Stomach (tissue), 8 donors: ENCODE measurements at regions not wholly inside any gene's neighbourhood (a gene's known extent, or its start where the extent isn't known, plus 50 kb on each side); places are given as distances from the start of the nearest gene placed in this dataset.

Source experiments
- DNase-seq, 2 donors: peaks; one replicate each; pipeline versions ENCODE4 v3.0.0 to v3.0.0-alpha.2; 2013 to 2019
- H3K27ac ChIP-seq, 5 donors: fragments of 200-600 bp in 4 of 5; sonication (generic) in 4 of 5; one replicate each; pipeline ENCODE4 v1.5.1; 2013 to 2019; ENCODE audit warnings: mild to moderate bottlenecking in 1 of 5, moderate library complexity in 1 of 5
- H3K27me3 ChIP-seq, 3 donors: fragments of 200-600 bp; sonication (generic); one replicate each; pipeline ENCODE4 v1.5.1; 2017 to 2019; ENCODE audit warnings: mixed run types in 1 of 3
- H3K36me3 ChIP-seq, 4 donors: fragments of 200-600 bp; sonication (generic); 1 replicate in 3 of 4; 2 replicates in 1 of 4; pipeline ENCODE4 v1.5.1; 2016 to 2019
- H3K4me1 ChIP-seq, 4 donors: fragments of 200-600 bp; sonication (generic); one replicate each; pipeline ENCODE4 v1.5.1; 2016 to 2019
- H3K4me3 ChIP-seq, 4 donors: fragments of 200-600 bp; sonication (generic) in 3 of 4; one replicate each; pipeline ENCODE4 v1.5.1; 2016 to 2019; ENCODE audit warnings: mild to moderate bottlenecking in 1 of 4
- H3K9me3 ChIP-seq, 4 donors: fragments of 200-600 bp; sonication (generic); one replicate each; pipeline ENCODE4 v1.5.1; 2016 to 2019
- EP300 ChIP-seq: sonication (generic); formaldehyde crosslinking; IDR thresholded peaks from one replicate; pipeline ENCODE4 v1.6.1; 2017; ENCODE audit warnings: antibody characterized with exemption
- POLR2A ChIP-seq, 4 donors: fragments of 450-650 bp; IDR thresholded peaks; one replicate each; pipeline ENCODE4 v1.6.1; 2016; ENCODE audit warnings: antibody characterized with exemption in 4 of 4, control low read depth in 2 of 4, mild to moderate bottlenecking in 1 of 4, moderate library complexity in 1 of 4
- POLR2AphosphoS5 ChIP-seq, 3 donors: sonication (generic); formaldehyde crosslinking; IDR thresholded peaks; one replicate each; pipeline ENCODE4 v1.6.1; 2016; ENCODE audit warnings: antibody characterized with exemption in 3 of 3
- WGBS, 5 donors: extraction: QIAGEN DNeasy Blood & Tissue Kit in 3 of 5; methylation state at CpG; one replicate each; pipeline versions ENCODE4 v1.1.5 to v1.1.7; 2013 to 2018; 5-methylcytosine and 5-hydroxymethylcytosine counted together
- intact Hi-C: fragments of 100-400 bp; cut with DNase I; formaldehyde crosslinking; loops from one replicate; pipeline ENCODE4 v1.15.1; 2023; ENCODE audit warnings: low total_unique reads
- TF ChIP-seq, protein P1 (sequence below), 7 experiments: fragments of 450-650 bp in 4 of 7; fragments of 200-600 bp in 3 of 7; sonication (generic) in 3 of 7; IDR thresholded peaks; one replicate each; pipeline ENCODE4 v1.5.1; 2016 to 2019; ENCODE audit warnings: antibody characterized with exemption in 7 of 7, control low read depth in 2 of 7, mild to moderate bottlenecking in 1 of 7
- donor health status: healthy with polysubstance abuse.
- donor health status: Bipolar disorder and iron deficiency.
- donor health status: healthy.

- no peak for DNase-seq
- H3K4me1 ChIP-seq, result no peaks in the 10 kb centered on the region
- no peaks in the 10 kb centered on the region for H3K9me3 ChIP-seq
- no peak for TF ChIP-seq POLR2A (IDR thresholded peaks at IDR 0.05)
- TF ChIP-seq POLR2AphosphoS5 (IDR thresholded peaks at IDR 0.05), result no peak
- TF ChIP-seq EP300, result no peak
- TF ChIP-seq, protein P1, sequence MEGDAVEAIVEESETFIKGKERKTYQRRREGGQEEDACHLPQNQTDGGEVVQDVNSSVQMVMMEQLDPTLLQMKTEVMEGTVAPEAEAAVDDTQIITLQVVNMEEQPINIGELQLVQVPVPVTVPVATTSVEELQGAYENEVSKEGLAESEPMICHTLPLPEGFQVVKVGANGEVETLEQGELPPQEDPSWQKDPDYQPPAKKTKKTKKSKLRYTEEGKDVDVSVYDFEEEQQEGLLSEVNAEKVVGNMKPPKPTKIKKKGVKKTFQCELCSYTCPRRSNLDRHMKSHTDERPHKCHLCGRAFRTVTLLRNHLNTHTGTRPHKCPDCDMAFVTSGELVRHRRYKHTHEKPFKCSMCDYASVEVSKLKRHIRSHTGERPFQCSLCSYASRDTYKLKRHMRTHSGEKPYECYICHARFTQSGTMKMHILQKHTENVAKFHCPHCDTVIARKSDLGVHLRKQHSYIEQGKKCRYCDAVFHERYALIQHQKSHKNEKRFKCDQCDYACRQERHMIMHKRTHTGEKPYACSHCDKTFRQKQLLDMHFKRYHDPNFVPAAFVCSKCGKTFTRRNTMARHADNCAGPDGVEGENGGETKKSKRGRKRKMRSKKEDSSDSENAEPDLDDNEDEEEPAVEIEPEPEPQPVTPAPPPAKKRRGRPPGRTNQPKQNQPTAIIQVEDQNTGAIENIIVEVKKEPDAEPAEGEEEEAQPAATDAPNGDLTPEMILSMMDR (IDR thresholded peaks at IDR 0.05), result no peak
- no peak overlapping the region for H3K27ac ChIP-seq
- H3K36me3 ChIP-seq, result no peaks in the 10 kb centered on the region
- intact Hi-C loops, result no loop called here
- H3K4me3 ChIP-seq, result no peak overlapping the region
- no peaks in the 10 kb centered on the region for H3K27me3 ChIP-seq
Observed at GRCh38 chr13:33694546-33694945, 123.4 kb upstream of the RFC3 start.

DNA sequence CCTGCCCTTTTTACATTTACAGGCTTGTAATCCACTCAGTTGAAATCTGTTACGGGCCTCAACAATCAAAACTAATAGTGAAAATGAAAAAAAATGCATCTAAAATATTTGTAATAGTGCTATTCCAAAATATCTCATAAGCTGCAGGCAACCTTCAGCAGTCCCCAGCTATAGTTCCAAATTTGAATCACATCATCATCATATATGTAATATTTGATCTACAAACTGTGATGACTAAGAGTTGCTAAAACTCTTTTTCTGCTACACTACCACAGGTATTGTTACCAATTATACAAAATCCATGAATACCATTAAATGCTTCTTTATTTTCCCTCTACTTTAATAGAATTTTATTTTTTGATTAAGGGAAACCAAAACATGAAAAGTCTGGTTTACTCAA, 121.4 kb upstream of the RFC3 start:
- TF ChIP-seq, protein P1 (IDR thresholded peaks at IDR 0.05), result no peak
- no peak for TF ChIP-seq POLR2AphosphoS5 (IDR thresholded peaks at IDR 0.05)
- TF ChIP-seq POLR2A (IDR thresholded peaks at IDR 0.05), result no peak
- TF ChIP-seq EP300, result no peak
- H3K27ac ChIP-seq, result no peak overlapping the region
- no peaks in the 10 kb centered on the region for H3K9me3 ChIP-seq
- H3K27me3 ChIP-seq, result no peaks in the 10 kb centered on the region
- intact Hi-C loops, result no loop called here
- 41 to 88% (median 86%) methylated on average over 1 of the region's 1 CpG for WGBS, 5 donors
- no peak overlapping the region for H3K4me3 ChIP-seq
- no peaks in the 10 kb centered on the region for H3K4me1 ChIP-seq
- H3K36me3 ChIP-seq, result no peaks in the 10 kb centered on the region
- DNase-seq, result no peak

- H3K36me3 ChIP-seq, result no peaks in the 10 kb centered on the region
- H3K4me3 ChIP-seq, result no peak overlapping the region
- H3K27ac ChIP-seq, result no peak overlapping the region
- H3K27me3 ChIP-seq, result no peaks in the 10 kb centered on the region
- no peaks in the 10 kb centered on the region for H3K4me1 ChIP-seq
- peaks cover 0 to under 1% (median 0%) of the 10 kb centered on the region in 4 donors for H3K9me3 ChIP-seq
- WGBS, 5 donors, result 87 to 94% (median 94%) methylated on average over 1 of the region's 1 CpG
- intact Hi-C loops, result no loop called here
- TF ChIP-seq POLR2AphosphoS5 (IDR thresholded peaks at IDR 0.05) (no peak), POLR2A (IDR thresholded peaks at IDR 0.05) (no peak), EP300 (no peak)
- TF ChIP-seq, protein P1 (IDR thresholded peaks at IDR 0.05), result no peak
- no peak for DNase-seq
Observed at GRCh38 chr13:33697926-33698325, 120.0 kb upstream of the RFC3 start.

DNA sequence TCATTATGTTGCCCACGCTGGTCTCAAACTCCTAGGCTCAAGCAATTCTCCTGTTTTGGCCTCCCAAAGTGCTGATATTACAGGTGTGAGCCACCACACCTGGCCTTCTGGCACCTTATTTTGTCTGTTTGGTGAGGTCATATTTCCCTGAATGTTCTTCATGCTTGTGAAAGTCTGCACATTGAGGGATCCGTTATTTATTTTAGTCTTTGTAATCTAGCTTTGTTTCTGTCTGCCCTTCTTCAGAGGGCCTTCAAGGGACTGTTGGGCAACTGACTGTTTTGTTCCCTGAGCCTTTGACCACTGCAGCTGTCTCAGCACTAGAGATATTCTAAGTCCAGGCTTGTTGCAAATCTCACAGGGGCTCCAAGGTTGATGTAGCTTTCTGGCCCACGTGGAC, 110.5 kb upstream of the RFC3 start:
- Histone ChIP-seq H3K27me3 (no peaks in the 10 kb centered on the region), H3K4me3 (no peak overlapping the region), H3K36me3 (no peaks in the 10 kb centered on the region), H3K4me1 (no peaks in the 10 kb centered on the region), H3K9me3 (peaks cover 0 to 23% (median 6%) of the 10 kb centered on the region in 4 donors), H3K27ac (no peak overlapping the region)
- intact Hi-C loops, result no loop called here
- TF ChIP-seq, protein P1 (IDR thresholded peaks at IDR 0.05), result no peak
- TF ChIP-seq POLR2A (IDR thresholded peaks at IDR 0.05) (no peak), POLR2AphosphoS5 (IDR thresholded peaks at IDR 0.05) (no peak), EP300 (no peak)
- DNase-seq, result no peak
- WGBS, 5 donors, result 90 to 97% (median 93%) methylated on average over 2 to 3 of the region's 3 CpGs
